GM23338 (cell line): ENCODE measurements at regions not wholly inside any gene's neighbourhood (a gene's known extent, or its start where the extent isn't known, plus 50 kb on each side); places are given as distances from the start of the nearest gene placed in this dataset.
A peak's percentile ranks its signal among the peaks of the same experiment; 100 is the strongest.

Source experiments
- ATAC-seq: fragments of 200-7000 bp; cut with Tn5 transposase; 3 replicates; pipeline ENCODE4 v1.9.1; 2020
- DNase-seq: peaks from one replicate; pipeline ENCODE4 v3.0.0-alpha.2; 2015; ENCODE audit warnings: low spot score
- H2AFZ ChIP-seq: fragments of 200-600 bp; sonication (generic); 2 replicates; pipeline ENCODE4 v1.8.0; 2016; ENCODE audit warnings: antibody characterized with exemption, mild to moderate bottlenecking, moderate library complexity
- H3F3A ChIP-seq: fragments of 200-600 bp; sonication (generic); replicated peaks from 2 replicates; pipeline ENCODE4 v1.8.0; 2017; ENCODE audit warnings: antibody characterized with exemption, mixed run types, low read depth
- H3K27ac ChIP-seq: fragments of 200-600 bp; sonication (generic); 2 replicates; pipeline ENCODE4 v1.6.1; 2016; ENCODE audit warnings: low read depth
- H3K27me3 ChIP-seq: fragments of 200-600 bp; sonication (generic); 2 replicates; pipeline ENCODE4 v1.8.0; 2016; ENCODE audit warnings: mild to moderate bottlenecking, mixed run types, moderate library complexity; ENCODE audit not compliant: insufficient read depth
- H3K36me3 ChIP-seq: fragments of 200-600 bp; sonication (generic); 2 replicates; pipeline ENCODE4 v1.8.0; 2016; ENCODE audit warnings: mild to moderate bottlenecking; ENCODE audit not compliant: insufficient read depth
- H3K4me1 ChIP-seq: fragments of 200-600 bp; sonication (generic); 2 replicates; pipeline ENCODE4 v1.8.0; 2016; ENCODE audit warnings: mild to moderate bottlenecking, moderate library complexity; ENCODE audit not compliant: insufficient read depth
- H3K4me2 ChIP-seq: fragments of 200-600 bp; sonication (generic); 2 replicates; pipeline ENCODE4 v1.7.1; 2017; ENCODE audit warnings: mixed run types
- H3K4me3 ChIP-seq: fragments of 200-600 bp; sonication (generic); 2 replicates; pipeline ENCODE4 v1.6.1; 2016; ENCODE audit warnings: mixed run types
- H3K79me2 ChIP-seq: fragments of 200-600 bp; sonication (generic); replicated peaks from 2 replicates; pipeline ENCODE4 v1.8.0; 2017; ENCODE audit warnings: mild to moderate bottlenecking; ENCODE audit not compliant: insufficient read depth
- H3K9me2 ChIP-seq: fragments of 200-600 bp; sonication (generic); 2 replicates; pipeline ENCODE4 v1.8.0; 2017; ENCODE audit not compliant: insufficient read depth
- H4K20me1 ChIP-seq: fragments of 200-600 bp; sonication (generic); replicated peaks from 2 replicates; pipeline ENCODE4 v1.8.0; 2017; ENCODE audit warnings: mild to moderate bottlenecking; ENCODE audit not compliant: insufficient read depth
- H3K27ac Mint-ChIP-seq: 2 replicates; pipeline ENCODE4 v1.8.0; 2020; ENCODE audit warnings: inconsistent platforms, mild to moderate bottlenecking, moderate library complexity, mixed read lengths
- H3K27me3 Mint-ChIP-seq: 3 replicates; pipeline ENCODE4 v1.8.0; 2022; ENCODE audit warnings: low read depth, mild to moderate bottlenecking, moderate library complexity, mixed read lengths, inconsistent platforms; ENCODE audit not compliant: insufficient read depth, poor library complexity
- H3K36me3 Mint-ChIP-seq: 3 replicates; pipeline ENCODE4 v1.8.0; 2021; ENCODE audit warnings: low read depth, mild to moderate bottlenecking, inconsistent platforms, moderate library complexity, mixed read lengths
- H3K4me1 Mint-ChIP-seq: 3 replicates; pipeline ENCODE4 v1.8.0; 2020; ENCODE audit warnings: mild to moderate bottlenecking, inconsistent platforms, mixed read lengths
- H3K4me3 Mint-ChIP-seq: 3 replicates; pipeline ENCODE4 v1.8.0; 2021; ENCODE audit warnings: moderate library complexity, mild to moderate bottlenecking, inconsistent platforms, mixed read lengths
- H3K9me3 Mint-ChIP-seq: 3 replicates; pipeline ENCODE4 v1.8.0; 2020; ENCODE audit warnings: moderate library complexity, mild to moderate bottlenecking, inconsistent platforms, mixed read lengths
- EZH2 ChIP-seq: fragments of 200-600 bp; sonication (generic); IDR thresholded peaks from one replicate; pipeline ENCODE4 v1.8.0; 2017; ENCODE audit warnings: antibody characterized with exemption, mild to moderate bottlenecking, low read depth; ENCODE audit not compliant: unreplicated experiment
- EZH2phosphoT487 ChIP-seq: fragments of 200-600 bp; sonication (generic); IDR thresholded peaks from one replicate; pipeline ENCODE4 v1.8.1; 2018; ENCODE audit warnings: antibody characterized with exemption; ENCODE audit not compliant: unreplicated experiment
- NANOG ChIP-seq: IDR thresholded peaks from 2 replicates; pipeline ENCODE4 v1.6.1; 2016; ENCODE audit warnings: antibody characterized with exemption, borderline replicate concordance
- POLR2AphosphoS5 ChIP-seq: IDR thresholded peaks from 2 replicates; pipeline ENCODE4 v1.6.1; 2016; ENCODE audit warnings: antibody characterized with exemption, low read depth
- REST ChIP-seq: IDR thresholded peaks from one replicate; pipeline ENCODE4 v1.6.1; 2018; ENCODE audit warnings: antibody characterized with exemption; ENCODE audit not compliant: unreplicated experiment
- STAT1 ChIP-seq: IDR thresholded peaks from one replicate; pipeline ENCODE4 v1.6.1; 2016; ENCODE audit warnings: antibody characterized with exemption; ENCODE audit not compliant: unreplicated experiment
- ZNF114 ChIP-seq: fragments of 250-450 bp; sonication (Bioruptor Pico); IDR thresholded peaks from 2 replicates; pipeline ENCODE4 v1.5.0; 2020; ENCODE audit warnings: mild to moderate bottlenecking, moderate library complexity
- ZNF331 ChIP-seq: fragments of 250-450 bp; sonication (Bioruptor Pico); IDR thresholded peaks from 2 replicates; pipeline ENCODE4 v1.5.0; 2020; ENCODE audit warnings: low read depth, mild to moderate bottlenecking, moderate library complexity
- ZNF462 ChIP-seq: fragments of 250-450 bp; sonication (Bioruptor Pico); IDR thresholded peaks from 2 replicates; pipeline ENCODE4 v1.5.0; 2020; ENCODE audit warnings: mild to moderate bottlenecking, moderate library complexity
- TF ChIP-seq, protein P1 (sequence below), 2 experiments: fragments of 200-600 bp in 1 of 2; sonication (generic) in 1 of 2; conservative IDR thresholded peaks; 2 replicates each; pipeline versions ENCODE4 v1.5.1 to v1.6.1; 2016 to 2017; ENCODE audit warnings: antibody characterized with exemption in 2 of 2, low read depth in 2 of 2, mild to moderate bottlenecking in 2 of 2, moderate library complexity in 1 of 2
- TF ChIP-seq, protein P2 (sequence below): IDR thresholded peaks from 2 replicates; pipeline ENCODE4 v1.6.1; 2016; ENCODE audit warnings: antibody characterized with exemption

GRCh38 chr10:78528749-78529204, 495.1 kb downstream of the RPS24 start (continued):
- TF ChIP-seq ZNF462 (CRISPR knock-in tag) = no peak
- TF ChIP-seq EZH2 = no peak
- TF ChIP-seq ZNF331 (CRISPR knock-in tag) = no peak
- no peak for TF ChIP-seq POLR2AphosphoS5
- TF ChIP-seq ZNF114 (CRISPR knock-in tag) = no peak
- TF ChIP-seq EZH2phosphoT487 = no peak

- DNase-seq (no peak), ATAC-seq (no peak)
- H3K9me2 ChIP-seq = peaks cover 6% of the 10 kb centered on the region; the same call in 1 of the 2 replicates
- Mint-ChIP-seq H3K9me3 (peaks cover 9% of the 10 kb centered on the region), H3K27ac (no peak overlapping the region), H3K27me3 (no peaks in the 10 kb centered on the region), H3K36me3 (peaks cover 8% of the 10 kb centered on the region; the same call in 1 of the 3 replicates), H3K4me3 (no peak overlapping the region), H3K4me1 (peaks cover 14% of the 10 kb centered on the region)
- H3K4me3 ChIP-seq = no peak overlapping the region
- no peaks in the 10 kb centered on the region for H3K27me3 ChIP-seq
- H3K27ac ChIP-seq = no peak overlapping the region
- no peak for TF ChIP-seq NANOG
- TF ChIP-seq ZNF331 (CRISPR knock-in tag) = no peak
- TF ChIP-seq REST = no peak
- TF ChIP-seq, protein P1, sequence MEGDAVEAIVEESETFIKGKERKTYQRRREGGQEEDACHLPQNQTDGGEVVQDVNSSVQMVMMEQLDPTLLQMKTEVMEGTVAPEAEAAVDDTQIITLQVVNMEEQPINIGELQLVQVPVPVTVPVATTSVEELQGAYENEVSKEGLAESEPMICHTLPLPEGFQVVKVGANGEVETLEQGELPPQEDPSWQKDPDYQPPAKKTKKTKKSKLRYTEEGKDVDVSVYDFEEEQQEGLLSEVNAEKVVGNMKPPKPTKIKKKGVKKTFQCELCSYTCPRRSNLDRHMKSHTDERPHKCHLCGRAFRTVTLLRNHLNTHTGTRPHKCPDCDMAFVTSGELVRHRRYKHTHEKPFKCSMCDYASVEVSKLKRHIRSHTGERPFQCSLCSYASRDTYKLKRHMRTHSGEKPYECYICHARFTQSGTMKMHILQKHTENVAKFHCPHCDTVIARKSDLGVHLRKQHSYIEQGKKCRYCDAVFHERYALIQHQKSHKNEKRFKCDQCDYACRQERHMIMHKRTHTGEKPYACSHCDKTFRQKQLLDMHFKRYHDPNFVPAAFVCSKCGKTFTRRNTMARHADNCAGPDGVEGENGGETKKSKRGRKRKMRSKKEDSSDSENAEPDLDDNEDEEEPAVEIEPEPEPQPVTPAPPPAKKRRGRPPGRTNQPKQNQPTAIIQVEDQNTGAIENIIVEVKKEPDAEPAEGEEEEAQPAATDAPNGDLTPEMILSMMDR (conservative IDR thresholded peaks at IDR 0.05; ENCODE audit: low read depth in 2 of 2) = no peak
- no peak for TF ChIP-seq POLR2AphosphoS5
- no peak for TF ChIP-seq STAT1
- TF ChIP-seq, protein P2, sequence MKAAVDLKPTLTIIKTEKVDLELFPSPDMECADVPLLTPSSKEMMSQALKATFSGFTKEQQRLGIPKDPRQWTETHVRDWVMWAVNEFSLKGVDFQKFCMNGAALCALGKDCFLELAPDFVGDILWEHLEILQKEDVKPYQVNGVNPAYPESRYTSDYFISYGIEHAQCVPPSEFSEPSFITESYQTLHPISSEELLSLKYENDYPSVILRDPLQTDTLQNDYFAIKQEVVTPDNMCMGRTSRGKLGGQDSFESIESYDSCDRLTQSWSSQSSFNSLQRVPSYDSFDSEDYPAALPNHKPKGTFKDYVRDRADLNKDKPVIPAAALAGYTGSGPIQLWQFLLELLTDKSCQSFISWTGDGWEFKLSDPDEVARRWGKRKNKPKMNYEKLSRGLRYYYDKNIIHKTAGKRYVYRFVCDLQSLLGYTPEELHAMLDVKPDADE = no peak
- no peak for TF ChIP-seq EZH2phosphoT487
- no peak for TF ChIP-seq EZH2
- H3F3A ChIP-seq = no peaks in the 10 kb centered on the region
- H3K4me1 ChIP-seq = peaks cover 8% of the 10 kb centered on the region
- H2AFZ ChIP-seq = peak overlapping the region; percentile 92; the same call in 1 of the 2 replicates
- 0 out of 2 replicates have a peak overlapping the region, but pooled peaks have one; percentile 38 for H3K4me2 ChIP-seq
- no peaks in the 10 kb centered on the region for H4K20me1 ChIP-seq
- no peaks in the 10 kb centered on the region for H3K36me3 ChIP-seq
- no peaks in the 10 kb centered on the region for H3K79me2 ChIP-seq
These were observed 495.6 kb downstream of the RPS24 start for GRCh38 chr10:78529262-78529661.
